ENCODE measurements at regions not wholly inside any gene's neighbourhood (a gene's known extent, or its start where the extent isn't known, plus 50 kb on each side); places are given as distances from the start of the nearest gene placed in this dataset.
A peak's percentile ranks its signal among the peaks of the same experiment; 100 is the strongest.

DNA sequence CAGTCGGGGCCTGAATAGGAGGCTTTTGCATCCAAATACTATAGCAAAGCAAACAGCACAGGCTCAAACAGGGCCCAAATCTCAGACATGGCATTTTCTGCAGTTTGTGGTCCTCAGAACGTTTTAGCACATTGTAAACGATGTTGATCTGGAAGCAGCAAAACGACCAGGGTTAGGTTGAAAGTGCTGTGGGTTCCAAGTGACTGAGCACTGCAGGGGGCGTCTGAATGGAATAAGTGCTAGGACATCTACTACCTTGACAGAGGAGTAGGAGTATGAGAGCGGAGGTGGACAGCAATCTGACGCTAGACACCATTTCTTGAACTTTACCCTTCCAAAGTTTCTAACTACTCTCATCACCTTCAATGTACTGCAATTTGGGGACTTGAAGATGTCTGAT lies 214.9 kb downstream of the BARHL2 start:
- peak; percentile 68 for DNase-seq
- H3K9ac ChIP-seq (ENCODE audit: extremely low read depth, low read length, poor library complexity, severe bottlenecking): no peak overlapping the region
- Mint-ChIP-seq H3K27me3 (ENCODE audit: insufficient read depth) (peaks cover 5% of the 10 kb centered on the region), H3K36me3 (ENCODE audit: low read depth) (no peaks in the 10 kb centered on the region), H3K9me3 (no peaks in the 10 kb centered on the region), H3K4me1 (peaks cover 41% of the 10 kb centered on the region), H3K27ac (no peak overlapping the region), H3K4me3 (no peak overlapping the region)
- no peaks in the 10 kb centered on the region for H3K9me3 ChIP-seq (ENCODE audit: control insufficient read depth, low read length)
- WGBS, 2 experiments (ENCODE audit: insufficient coverage in 1 of 2, insufficient read length in 1 of 2): 50 to 55% methylated on average over 2 to 7 of the region's 7 CpGs
- H3K27ac ChIP-seq (ENCODE audit: low read depth, low read length): no peak overlapping the region
- H3K4me3 ChIP-seq (ENCODE audit: low read length): no peak overlapping the region
- TF ChIP-seq, protein P1, sequence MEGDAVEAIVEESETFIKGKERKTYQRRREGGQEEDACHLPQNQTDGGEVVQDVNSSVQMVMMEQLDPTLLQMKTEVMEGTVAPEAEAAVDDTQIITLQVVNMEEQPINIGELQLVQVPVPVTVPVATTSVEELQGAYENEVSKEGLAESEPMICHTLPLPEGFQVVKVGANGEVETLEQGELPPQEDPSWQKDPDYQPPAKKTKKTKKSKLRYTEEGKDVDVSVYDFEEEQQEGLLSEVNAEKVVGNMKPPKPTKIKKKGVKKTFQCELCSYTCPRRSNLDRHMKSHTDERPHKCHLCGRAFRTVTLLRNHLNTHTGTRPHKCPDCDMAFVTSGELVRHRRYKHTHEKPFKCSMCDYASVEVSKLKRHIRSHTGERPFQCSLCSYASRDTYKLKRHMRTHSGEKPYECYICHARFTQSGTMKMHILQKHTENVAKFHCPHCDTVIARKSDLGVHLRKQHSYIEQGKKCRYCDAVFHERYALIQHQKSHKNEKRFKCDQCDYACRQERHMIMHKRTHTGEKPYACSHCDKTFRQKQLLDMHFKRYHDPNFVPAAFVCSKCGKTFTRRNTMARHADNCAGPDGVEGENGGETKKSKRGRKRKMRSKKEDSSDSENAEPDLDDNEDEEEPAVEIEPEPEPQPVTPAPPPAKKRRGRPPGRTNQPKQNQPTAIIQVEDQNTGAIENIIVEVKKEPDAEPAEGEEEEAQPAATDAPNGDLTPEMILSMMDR (conservative IDR thresholded peaks at IDR 0.05): no peak
- peaks cover 11% of the 10 kb centered on the region for H3K4me1 ChIP-seq (ENCODE audit: control insufficient read depth, insufficient read depth, low read length)
- H3K27me3 ChIP-seq (ENCODE audit: control insufficient read depth, insufficient read depth, low read length, poor library complexity, severe bottlenecking): peaks cover 6% of the 10 kb centered on the region
- no peaks in the 10 kb centered on the region for H3K36me3 ChIP-seq (ENCODE audit: control insufficient read depth, insufficient read depth, low read length)

DNA sequence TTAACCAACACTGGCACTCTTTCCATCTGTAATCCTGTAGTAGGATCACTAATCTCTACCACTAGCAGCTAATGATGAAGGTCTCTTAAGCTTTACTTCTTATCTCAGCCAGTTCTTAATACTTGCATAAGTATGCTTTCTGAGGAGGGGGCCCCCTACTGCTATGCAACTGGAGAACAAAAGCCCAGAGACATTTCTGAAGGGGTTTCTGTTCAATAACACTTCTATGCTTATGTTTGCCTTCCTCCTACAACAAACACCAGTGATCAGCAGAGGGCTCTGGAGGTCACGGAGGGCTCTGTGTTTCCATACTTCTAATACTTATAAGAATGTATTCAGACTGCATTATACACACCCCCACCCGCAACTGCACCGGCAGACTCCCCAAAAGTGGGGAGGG lies 215.8 kb downstream of the BARHL2 start:
- 60% methylated on average over 1 of the region's 3 CpGs; no CpG with 5 or more reads in 1 of the 2 experiments for WGBS, 2 experiments (ENCODE audit: insufficient coverage in 1 of 2, insufficient read length in 1 of 2)
- TF ChIP-seq, protein P1 (conservative IDR thresholded peaks at IDR 0.05): peak; percentile 27
- DNase-seq: peak; percentile 67

DNA sequence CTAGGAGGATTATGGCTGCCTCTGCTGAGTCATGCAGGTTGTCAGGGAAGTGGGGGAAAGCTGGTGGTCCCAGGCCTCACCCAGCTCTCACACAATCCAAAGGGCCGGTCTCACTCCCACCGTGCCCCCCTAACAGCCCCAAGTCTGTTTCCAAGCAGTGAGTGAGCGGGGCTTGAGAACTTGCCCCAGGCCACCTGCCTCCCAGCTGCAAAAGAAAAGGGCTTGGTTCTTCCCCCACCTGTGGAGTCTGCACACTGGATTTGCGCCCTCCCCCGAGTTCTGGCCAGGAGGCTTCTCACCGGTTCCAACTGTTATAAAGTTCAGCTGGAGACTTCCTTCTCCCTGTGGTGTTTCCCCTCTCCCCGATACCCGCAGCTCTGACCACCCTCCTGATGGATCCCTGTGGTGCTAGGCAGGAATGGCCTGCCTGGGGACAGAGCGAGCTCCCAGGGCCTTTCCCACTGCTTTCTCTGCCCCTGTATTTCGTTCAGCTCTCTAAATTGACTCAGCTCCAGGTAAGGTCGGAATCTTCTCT lies 222.3 kb downstream of the BARHL2 start:
- Mint-ChIP-seq H3K4me3 (no peak overlapping the region), H3K36me3 (ENCODE audit: low read depth) (no peaks in the 10 kb centered on the region), H3K27ac (peak overlapping the region; percentile 52), H3K4me1 (peaks cover 43% of the 10 kb centered on the region), H3K27me3 (ENCODE audit: insufficient read depth) (peaks cover 32% of the 10 kb centered on the region), H3K9me3 (no peaks in the 10 kb centered on the region)
- H3K4me3 ChIP-seq (ENCODE audit: low read length): no peak overlapping the region
- peak; percentile 52 for DNase-seq
- peaks cover 3% of the 10 kb centered on the region for H3K4me1 ChIP-seq (ENCODE audit: control insufficient read depth, insufficient read depth, low read length)
- no peaks in the 10 kb centered on the region for H3K9me3 ChIP-seq (ENCODE audit: control insufficient read depth, low read length)
- H3K9ac ChIP-seq (ENCODE audit: extremely low read depth, low read length, poor library complexity, severe bottlenecking): no peak overlapping the region
- 80 to 86% methylated on average over 3 to 11 of the region's 11 CpGs for WGBS, 2 experiments (ENCODE audit: insufficient coverage in 1 of 2, insufficient read length in 1 of 2)
- peaks cover 25% of the 10 kb centered on the region for H3K27me3 ChIP-seq (ENCODE audit: control insufficient read depth, insufficient read depth, low read length, poor library complexity, severe bottlenecking)
- no peak overlapping the region for H3K27ac ChIP-seq (ENCODE audit: low read depth, low read length)
- TF ChIP-seq, protein P1 (conservative IDR thresholded peaks at IDR 0.05): no peak
- no peaks in the 10 kb centered on the region for H3K36me3 ChIP-seq (ENCODE audit: control insufficient read depth, insufficient read depth, low read length)

More for the DNA sequence above, 215.8 kb downstream of the BARHL2 start:
- peaks cover 5% of the 10 kb centered on the region for H3K27me3 Mint-ChIP-seq (ENCODE audit: insufficient read depth)
- peaks cover 11% of the 10 kb centered on the region for H3K4me1 ChIP-seq (ENCODE audit: control insufficient read depth, insufficient read depth, low read length)
- H3K36me3 Mint-ChIP-seq (ENCODE audit: low read depth): no peaks in the 10 kb centered on the region
- no peak overlapping the region for H3K4me3 Mint-ChIP-seq
- H3K4me1 Mint-ChIP-seq: peaks cover 41% of the 10 kb centered on the region
- H3K36me3 ChIP-seq (ENCODE audit: control insufficient read depth, insufficient read depth, low read length): no peaks in the 10 kb centered on the region
- no peak overlapping the region for H3K27ac Mint-ChIP-seq
- no peaks in the 10 kb centered on the region for H3K9me3 Mint-ChIP-seq
- peak overlapping the region; percentile 27 for H3K27ac ChIP-seq (ENCODE audit: low read depth, low read length)
- no peaks in the 10 kb centered on the region for H3K9me3 ChIP-seq (ENCODE audit: control insufficient read depth, low read length)
- no peak overlapping the region for H3K9ac ChIP-seq (ENCODE audit: extremely low read depth, low read length, poor library complexity, severe bottlenecking)
- no peak overlapping the region for H3K4me3 ChIP-seq (ENCODE audit: low read length)
- H3K27me3 ChIP-seq (ENCODE audit: control insufficient read depth, insufficient read depth, low read length, poor library complexity, severe bottlenecking): peaks cover 6% of the 10 kb centered on the region

All from endodermal cell (in vitro differentiated cells).